H9 (cell line): ENCODE measurements at regions not wholly inside any gene's neighbourhood (a gene's known extent, or its start where the extent isn't known, plus 50 kb on each side); places are given as distances from the start of the nearest gene placed in this dataset.

ENCODE experiments used
- DNase-seq: peaks from one replicate; pipeline ENCODE4 v3.0.0-alpha.2; 2017
- H2AFZ ChIP-seq: one replicate; pipeline ENCODE4 v1.6.1; 2013; ENCODE audit warnings: mild to moderate bottlenecking, low read length, control low read depth, moderate library complexity
- H2AK5ac ChIP-seq: 2 replicates; pipeline ENCODE4 v1.6.1; 2013; ENCODE audit warnings: low read length, control low read depth, mixed read lengths; ENCODE audit not compliant: insufficient read length
- H2BK120ac ChIP-seq: one replicate; pipeline ENCODE4 v1.6.1; 2013; ENCODE audit warnings: low read depth, mild to moderate bottlenecking, low read length, control low read depth, inconsistent platforms; ENCODE audit not compliant: poor library complexity, severe bottlenecking
- H2BK12ac ChIP-seq: 2 replicates; pipeline ENCODE4 v1.6.1; 2013; ENCODE audit warnings: low read length, control low read depth, mixed read lengths, low read depth; ENCODE audit not compliant: insufficient read length
- H2BK15ac ChIP-seq: 2 replicates; pipeline ENCODE4 v1.6.1; 2013; ENCODE audit warnings: low read depth, low read length, control low read depth
- H2BK20ac ChIP-seq: one replicate; pipeline ENCODE4 v1.6.1; 2013; ENCODE audit warnings: low read depth, mild to moderate bottlenecking, low read length, control low read depth, inconsistent platforms; ENCODE audit not compliant: poor library complexity, severe bottlenecking
- H2BK5ac ChIP-seq: 2 replicates; pipeline ENCODE4 v1.6.1; 2013; ENCODE audit warnings: low read length, control low read depth, mixed read lengths; ENCODE audit not compliant: insufficient read length
- H3K14ac ChIP-seq: 2 replicates; pipeline ENCODE4 v1.6.1; 2013; ENCODE audit warnings: low read length, control low read depth; ENCODE audit not compliant: insufficient read depth
- H3K18ac ChIP-seq: 2 replicates; pipeline ENCODE4 v1.6.1; 2013; ENCODE audit warnings: low read depth, mild to moderate bottlenecking, mixed read lengths, low read length, control low read depth; ENCODE audit not compliant: insufficient read length
- H3K23ac ChIP-seq: 2 replicates; pipeline ENCODE4 v1.6.1; 2013; ENCODE audit warnings: low read length, control low read depth, mixed read lengths, low read depth; ENCODE audit not compliant: insufficient read length
- H3K23me2 ChIP-seq: 2 replicates; pipeline ENCODE4 v1.6.1; 2013; ENCODE audit warnings: low read depth, mild to moderate bottlenecking, mixed read lengths, low read length, control low read depth; ENCODE audit not compliant: insufficient read length, poor library complexity, severe bottlenecking
- H3K27ac ChIP-seq: 2 replicates; pipeline ENCODE4 v1.5.1; 2013; ENCODE audit warnings: low read length, control low read depth, mixed read lengths, low read depth; ENCODE audit not compliant: insufficient read length
- H3K27me3 ChIP-seq: 2 replicates; pipeline ENCODE4 v1.6.1; 2013; ENCODE audit warnings: low read length, control low read depth, inconsistent platforms; ENCODE audit not compliant: insufficient read depth
- H3K4ac ChIP-seq: 2 replicates; pipeline ENCODE4 v1.6.1; 2013; ENCODE audit warnings: low read depth, mild to moderate bottlenecking, control low read depth, inconsistent platforms, low read length, moderate library complexity
- H3K4me1 ChIP-seq: 2 replicates; pipeline ENCODE4 v1.6.1; 2013; ENCODE audit warnings: low read length, control low read depth, inconsistent platforms; ENCODE audit not compliant: insufficient read depth
- H3K4me2 ChIP-seq: 2 replicates; pipeline ENCODE4 v1.6.1; 2013; ENCODE audit warnings: low read length, control low read depth, mixed read lengths; ENCODE audit not compliant: insufficient read length, insufficient read depth
- H3K56ac ChIP-seq: 2 replicates; pipeline ENCODE4 v1.6.1; 2013; ENCODE audit warnings: low read depth, mild to moderate bottlenecking, mixed read lengths, low read length, control low read depth; ENCODE audit not compliant: insufficient read length
- H3K79me1 ChIP-seq: 2 replicates; pipeline ENCODE4 v1.6.1; 2013; ENCODE audit warnings: low read depth, mild to moderate bottlenecking, moderate library complexity, low read length, control low read depth, inconsistent platforms; ENCODE audit not compliant: insufficient read depth, poor library complexity, severe bottlenecking
- H3K79me2 ChIP-seq: 2 replicates; pipeline ENCODE4 v1.6.1; 2013; ENCODE audit warnings: low read length, control low read depth, inconsistent platforms; ENCODE audit not compliant: insufficient read depth
- H3K9ac ChIP-seq: 2 replicates; pipeline ENCODE4 v1.6.1; 2013; ENCODE audit warnings: low read length, control low read depth, mixed read lengths; ENCODE audit not compliant: insufficient read length; ENCODE audit errors: extremely low read depth
- H3K9me3 ChIP-seq: one replicate; pipeline ENCODE4 v1.6.1; 2013; ENCODE audit warnings: low read depth, low read length, inconsistent platforms; ENCODE audit not compliant: control insufficient read depth
- H3T11ph ChIP-seq: one replicate; pipeline ENCODE4 v1.6.1; 2013; ENCODE audit warnings: mild to moderate bottlenecking, low read length, control low read depth, inconsistent platforms
- H4K20me1 ChIP-seq: one replicate; pipeline ENCODE4 v1.6.1; 2013; ENCODE audit not compliant: control insufficient read depth, insufficient read length, insufficient read depth
- H4K5ac ChIP-seq: 2 replicates; pipeline ENCODE4 v1.6.1; 2013; ENCODE audit warnings: low read depth, mild to moderate bottlenecking, mixed read lengths, low read length, control low read depth; ENCODE audit not compliant: insufficient read length
- H4K8ac ChIP-seq: replicated peaks from 2 replicates; pipeline ENCODE4 v1.6.1; 2013; ENCODE audit warnings: low read length, control low read depth, mixed read lengths, low read depth; ENCODE audit not compliant: insufficient read length
- H4K91ac ChIP-seq: 2 replicates; pipeline ENCODE4 v1.6.1; 2013; ENCODE audit warnings: low read depth, mild to moderate bottlenecking, moderate library complexity, mixed read lengths, low read length, control low read depth; ENCODE audit not compliant: insufficient read length
- H3K27ac Mint-ChIP-seq, 3 experiments: 2 replicates in 2 of 3; 3 replicates in 1 of 3; pipeline ENCODE4 v1.8.0; 2020 to 2021; ENCODE audit warnings: mixed read lengths in 3 of 3, mild to moderate bottlenecking in 1 of 3, moderate library complexity in 1 of 3
- H3K27me3 Mint-ChIP-seq: 2 replicates; pipeline ENCODE4 v1.8.0; 2021; ENCODE audit warnings: low read depth, mild to moderate bottlenecking, moderate library complexity, mixed read lengths
- H3K36me3 Mint-ChIP-seq, 3 experiments: 2 replicates in 2 of 3; 3 replicates in 1 of 3; pipeline ENCODE4 v1.8.0; 2020 to 2021; ENCODE audit warnings: low read depth in 3 of 3, mixed read lengths in 3 of 3; ENCODE audit not compliant: insufficient read depth in 1 of 3
- H3K4me1 Mint-ChIP-seq, 2 experiments: 2 replicates each; pipeline ENCODE4 v1.8.0; 2020; ENCODE audit warnings: mixed read lengths in 2 of 2
- H3K4me3 Mint-ChIP-seq, 2 experiments: 2 replicates in 1 of 2; 3 replicates in 1 of 2; pipeline ENCODE4 v1.8.0; 2020 to 2021; ENCODE audit warnings: mild to moderate bottlenecking in 2 of 2, mixed read lengths in 2 of 2, moderate library complexity in 1 of 2
- H3K9me3 Mint-ChIP-seq, 2 experiments: 2 replicates in 1 of 2; 3 replicates in 1 of 2; pipeline ENCODE4 v1.8.0; 2020; ENCODE audit warnings: mild to moderate bottlenecking in 2 of 2, mixed read lengths in 2 of 2, moderate library complexity in 1 of 2
- WGBS: extraction: QIAGEN DNeasy Blood & Tissue Kit; methylation state at CpG from one replicate; pipeline ENCODE4 v1.1.7; 2013; ENCODE audit warnings: missing lambda C conversion rate, low lambda C conversion rate, mixed read lengths; ENCODE audit not compliant: insufficient read length; ENCODE audit errors: extremely low coverage; 5-methylcytosine and 5-hydroxymethylcytosine counted together
- TF ChIP-seq, protein P1 (sequence below): fragments of 200-600 bp; sonication (generic); conservative IDR thresholded peaks from 3 replicates; pipeline ENCODE4 v1.8.0; 2021; ENCODE audit warnings: antibody characterized with exemption, mild to moderate bottlenecking

DNA sequence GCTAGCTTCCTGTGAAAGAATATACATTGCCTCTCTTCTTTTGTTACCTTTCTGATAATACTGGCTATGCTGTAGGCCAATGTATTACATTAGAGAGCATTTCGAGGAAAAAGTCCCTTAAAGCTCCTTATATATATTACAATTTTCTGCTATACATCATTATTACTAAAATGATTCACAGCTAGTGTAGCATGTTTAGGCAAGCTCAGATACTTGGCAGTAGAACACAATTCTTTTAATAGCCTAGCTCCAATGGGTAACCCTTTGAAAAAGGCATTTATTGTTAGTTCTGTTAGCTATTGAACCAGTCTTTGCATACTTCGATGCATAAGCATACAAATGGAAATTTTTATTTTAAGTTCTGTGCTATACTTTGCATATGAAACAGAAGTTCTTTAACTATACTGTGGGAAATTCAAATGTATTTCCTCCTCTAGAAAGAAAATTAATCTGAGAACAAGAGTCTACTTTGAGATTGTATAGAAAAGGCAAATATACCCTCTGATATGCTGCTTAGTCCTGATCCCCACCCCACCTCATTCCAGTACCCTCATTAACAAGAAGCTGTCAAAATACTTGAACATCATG is 55.6 kb upstream of the SKAP2 start:
- Mint-ChIP-seq H3K4me1 (peaks cover 8 to 9% of the 10 kb centered on the region in 2 experiments), H3K36me3 (no peaks in the 10 kb centered on the region), H3K27me3 (no peaks in the 10 kb centered on the region), H3K9me3 (no peaks in the 10 kb centered on the region), H3K4me3 (no peak overlapping the region), H3K27ac (no peak overlapping the region)
- H2BK20ac ChIP-seq, result no peak overlapping the region
- no peaks in the 10 kb centered on the region for H3K9me3 ChIP-seq
- no peak overlapping the region for H3K4ac ChIP-seq
- no peaks in the 10 kb centered on the region for H4K20me1 ChIP-seq
- H2BK5ac ChIP-seq, result no peak overlapping the region
- no CpG with 5 or more reads among the region's 2 CpGs for whole genome bisulfite sequencing
- no peak overlapping the region for H3T11ph ChIP-seq
- no peaks in the 10 kb centered on the region for H3K27me3 ChIP-seq
- no peak overlapping the region for H2BK12ac ChIP-seq
- no peak overlapping the region for H3K27ac ChIP-seq
- no peak overlapping the region for H2AFZ ChIP-seq
- no peak overlapping the region for H4K91ac ChIP-seq
- no peaks in the 10 kb centered on the region for H3K23me2 ChIP-seq
- TF ChIP-seq, protein P1, sequence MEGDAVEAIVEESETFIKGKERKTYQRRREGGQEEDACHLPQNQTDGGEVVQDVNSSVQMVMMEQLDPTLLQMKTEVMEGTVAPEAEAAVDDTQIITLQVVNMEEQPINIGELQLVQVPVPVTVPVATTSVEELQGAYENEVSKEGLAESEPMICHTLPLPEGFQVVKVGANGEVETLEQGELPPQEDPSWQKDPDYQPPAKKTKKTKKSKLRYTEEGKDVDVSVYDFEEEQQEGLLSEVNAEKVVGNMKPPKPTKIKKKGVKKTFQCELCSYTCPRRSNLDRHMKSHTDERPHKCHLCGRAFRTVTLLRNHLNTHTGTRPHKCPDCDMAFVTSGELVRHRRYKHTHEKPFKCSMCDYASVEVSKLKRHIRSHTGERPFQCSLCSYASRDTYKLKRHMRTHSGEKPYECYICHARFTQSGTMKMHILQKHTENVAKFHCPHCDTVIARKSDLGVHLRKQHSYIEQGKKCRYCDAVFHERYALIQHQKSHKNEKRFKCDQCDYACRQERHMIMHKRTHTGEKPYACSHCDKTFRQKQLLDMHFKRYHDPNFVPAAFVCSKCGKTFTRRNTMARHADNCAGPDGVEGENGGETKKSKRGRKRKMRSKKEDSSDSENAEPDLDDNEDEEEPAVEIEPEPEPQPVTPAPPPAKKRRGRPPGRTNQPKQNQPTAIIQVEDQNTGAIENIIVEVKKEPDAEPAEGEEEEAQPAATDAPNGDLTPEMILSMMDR, result no peak
- no peak overlapping the region for H4K8ac ChIP-seq
- no peak overlapping the region for H3K9ac ChIP-seq
- H3K4me2 ChIP-seq, result no peak overlapping the region
- no peak overlapping the region for H3K23ac ChIP-seq
- no peak overlapping the region for H3K56ac ChIP-seq
- H2BK15ac ChIP-seq, result no peak overlapping the region
- H3K4me1 ChIP-seq, result no peaks in the 10 kb centered on the region
- DNase-seq, result no peak
- H3K79me1 ChIP-seq, result no peaks in the 10 kb centered on the region
- H3K14ac ChIP-seq, result no peak overlapping the region
- H3K18ac ChIP-seq, result no peak overlapping the region
- no peak overlapping the region for H2BK120ac ChIP-seq
- H4K5ac ChIP-seq, result no peak overlapping the region
- H2AK5ac ChIP-seq, result no peak overlapping the region
- no peaks in the 10 kb centered on the region for H3K79me2 ChIP-seq
